BLaER1 (cell line): ENCODE measurements at regions not wholly inside any gene's neighbourhood (a gene's known extent, or its start where the extent isn't known, plus 50 kb on each side); places are given as distances from the start of the nearest gene placed in this dataset.

Experiments
- H3K27ac ChIP-seq: shearing (Covaris generic); formaldehyde crosslinking; 2 replicates; pipeline ENCODE4 v1.8.1; 2022
- H3K27me3 ChIP-seq: shearing (Covaris generic); formaldehyde crosslinking; 2 replicates; pipeline ENCODE4 v1.8.1; 2022
- H3K36me3 ChIP-seq: shearing (Covaris generic); formaldehyde crosslinking; 2 replicates; pipeline ENCODE4 v1.8.1; 2022
- H3K4me1 ChIP-seq: shearing (Covaris generic); formaldehyde crosslinking; 2 replicates; pipeline ENCODE4 v1.8.1; 2022
- H3K4me2 ChIP-seq: shearing (Covaris generic); formaldehyde crosslinking; 2 replicates; pipeline ENCODE4 v1.8.1; 2022
- H3K4me3 ChIP-seq: shearing (Covaris generic); formaldehyde crosslinking; 2 replicates; pipeline ENCODE4 v1.8.1; 2022
- H3K9ac ChIP-seq: shearing (Covaris generic); formaldehyde crosslinking; 2 replicates; pipeline ENCODE4 v1.8.1; 2022
- H3K9me3 ChIP-seq: shearing (Covaris generic); formaldehyde crosslinking; 2 replicates; pipeline ENCODE4 v1.8.1; 2022
- H4K20me1 ChIP-seq: shearing (Covaris generic); formaldehyde crosslinking; 2 replicates; pipeline ENCODE4 v1.8.1; 2022
- Cebpa-rat ChIP-seq: shearing (Covaris generic); IDR thresholded peaks from 2 replicates; pipeline ENCODE4 v1.8.1; 2022

DNA sequence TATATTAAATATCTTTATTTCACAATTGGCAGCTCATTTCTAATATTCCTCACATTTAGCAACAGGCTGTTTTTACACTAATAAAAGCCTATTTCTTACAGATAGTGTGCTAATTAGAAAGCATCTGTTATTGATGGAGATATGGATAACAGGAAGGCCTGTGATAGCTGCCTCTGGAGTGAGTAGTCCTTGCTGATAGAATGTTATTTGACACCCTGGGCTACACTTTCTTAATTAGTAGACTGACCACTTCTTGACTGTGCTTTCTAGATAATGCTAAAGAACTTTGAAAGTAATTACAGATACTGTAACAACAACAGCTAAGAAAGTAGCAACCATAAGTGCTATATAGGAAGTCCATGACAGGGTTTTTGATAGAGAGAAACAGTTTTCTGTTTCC lies 554.3 kb downstream of the DIAPH3 start:
- Histone ChIP-seq H3K27ac (no peak overlapping the region), H3K4me2 (no peak overlapping the region), H3K4me1 (no peaks in the 10 kb centered on the region), H3K4me3 (no peak overlapping the region), H3K27me3 (no peaks in the 10 kb centered on the region), H4K20me1 (no peaks in the 10 kb centered on the region), H3K9me3 (no peaks in the 10 kb centered on the region), H3K36me3 (no peaks in the 10 kb centered on the region), H3K9ac (no peak overlapping the region)
- no peak for TF ChIP-seq Cebpa-rat
